ENCODE measurements at regions not wholly inside any gene's neighbourhood (a gene's known extent, or its start where the extent isn't known, plus 50 kb on each side); places are given as distances from the start of the nearest gene placed in this dataset.

DNA sequence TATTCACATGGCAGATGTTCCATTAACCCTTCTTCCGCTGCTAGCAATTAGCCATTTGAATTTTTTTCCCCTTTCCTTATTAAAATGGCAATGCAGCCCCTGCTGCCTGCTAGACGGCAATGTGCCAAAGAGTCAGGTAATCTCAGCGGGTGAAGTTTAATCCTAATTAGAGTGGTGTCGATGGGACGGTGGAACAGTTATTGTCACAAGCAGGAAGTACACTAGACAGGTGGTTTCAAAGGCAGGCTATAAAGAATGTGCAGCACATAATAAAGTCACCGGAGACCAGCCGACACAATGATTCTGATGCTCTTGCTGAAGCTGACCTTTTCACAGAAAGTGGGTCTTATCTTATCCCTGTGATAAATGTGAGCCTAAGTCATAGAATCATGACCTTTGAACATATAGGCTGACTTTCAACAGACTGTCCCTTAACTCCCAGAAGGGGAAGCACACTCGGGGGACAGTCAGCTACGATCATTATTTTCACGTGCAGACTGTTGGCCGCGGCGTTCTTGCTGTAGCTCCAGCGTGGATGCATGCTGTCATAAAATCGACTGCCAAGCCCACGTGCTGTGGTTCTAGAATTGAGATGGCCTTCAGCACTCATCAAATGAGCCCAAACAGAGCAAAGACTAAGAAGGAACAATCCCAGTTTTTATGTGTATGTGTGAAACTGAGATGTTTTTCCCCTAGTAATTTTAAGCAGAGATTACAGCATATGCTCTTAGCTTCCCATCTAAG is 926.2 kb upstream of the SOX11 start:
- Histone ChIP-seq H3K4me3 (no peak overlapping the region), H3K27me3 (ENCODE audit: low read depth) (no peaks in the 10 kb centered on the region), H3K27ac (replicated peaks) (no peak overlapping the region), H3K36me3 (no peaks in the 10 kb centered on the region), H3K9me3 (replicated peaks) (no peaks in the 10 kb centered on the region), H3K4me1 (no peaks in the 10 kb centered on the region)
- TF ChIP-seq CTCF (IDR thresholded peaks at IDR 0.05; ENCODE audit: borderline replicate concordance): no peak
- intact Hi-C loops (cut with micrococcal nuclease): no loop called here
- no peak for DNase-seq

DNA sequence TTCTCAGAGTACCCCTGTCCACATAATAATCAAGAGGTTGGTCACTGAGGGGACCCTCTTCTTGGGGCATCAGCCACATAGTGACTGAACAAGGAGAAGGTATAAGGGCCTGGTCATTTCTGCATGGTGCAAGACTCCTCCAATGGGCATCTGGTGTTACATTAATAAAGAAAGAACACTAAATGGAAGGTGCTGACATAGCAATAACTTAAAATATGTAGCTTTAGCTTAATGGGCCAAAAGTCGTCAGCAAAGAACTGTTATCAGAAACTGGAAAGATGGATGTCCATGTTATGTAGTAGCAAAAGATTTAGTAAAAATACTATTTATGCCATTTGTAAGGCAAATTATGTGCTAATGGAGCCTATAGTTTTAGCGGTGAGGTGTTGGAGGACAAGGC is 916.5 kb upstream of the SOX11 start:
- Histone ChIP-seq H3K4me3 (no peak overlapping the region), H3K9me3 (replicated peaks) (peaks cover 7% of the 10 kb centered on the region), H3K27me3 (ENCODE audit: low read depth) (no peaks in the 10 kb centered on the region), H3K36me3 (no peaks in the 10 kb centered on the region), H3K4me1 (no peaks in the 10 kb centered on the region), H3K27ac (replicated peaks) (no peak overlapping the region)
- no peak for DNase-seq
- TF ChIP-seq CTCF (IDR thresholded peaks at IDR 0.05; ENCODE audit: borderline replicate concordance): no peak
- intact Hi-C loops (cut with micrococcal nuclease): no loop called here

DNA sequence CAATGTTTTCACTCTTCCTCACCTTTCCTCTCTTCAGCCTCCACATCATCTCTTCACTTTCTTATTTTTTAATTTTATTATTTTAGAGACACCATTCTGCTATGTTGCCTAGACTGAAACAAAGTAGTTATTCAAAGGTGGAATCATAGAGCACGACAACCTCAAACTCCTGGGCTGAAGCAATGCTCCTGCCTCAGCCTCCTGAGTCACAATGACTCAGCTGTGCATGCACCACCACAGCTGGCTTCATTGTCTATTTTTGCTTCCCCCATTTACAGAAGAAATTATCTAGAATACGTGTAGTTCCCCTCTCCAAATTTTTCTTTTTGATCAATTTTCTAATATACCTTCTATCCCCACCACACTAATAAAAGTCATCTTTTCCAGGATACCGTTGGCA is 911.5 kb upstream of the SOX11 start:
- no peaks in the 10 kb centered on the region for H3K36me3 ChIP-seq
- no peaks in the 10 kb centered on the region for H3K27me3 ChIP-seq (ENCODE audit: low read depth)
- intact Hi-C loops (cut with micrococcal nuclease): no loop called here
- H3K9me3 ChIP-seq (replicated peaks): peaks cover 19% of the 10 kb centered on the region
- TF ChIP-seq CTCF (IDR thresholded peaks at IDR 0.05; ENCODE audit: borderline replicate concordance): no peak
- H3K27ac ChIP-seq (replicated peaks): no peak overlapping the region
- H3K4me3 ChIP-seq: no peak overlapping the region
- DNase-seq: no peak
- H3K4me1 ChIP-seq: no peaks in the 10 kb centered on the region

GRCh38 chr2:4782647-4783046 is 909.5 kb upstream of the SOX11 start:
- Histone ChIP-seq H3K9me3 (replicated peaks) (peaks cover 31% of the 10 kb centered on the region), H3K27me3 (ENCODE audit: low read depth) (no peaks in the 10 kb centered on the region), H3K36me3 (no peaks in the 10 kb centered on the region), H3K4me1 (no peaks in the 10 kb centered on the region), H3K4me3 (no peak overlapping the region), H3K27ac (replicated peaks) (no peak overlapping the region)
- no peak for TF ChIP-seq CTCF (IDR thresholded peaks at IDR 0.05; ENCODE audit: borderline replicate concordance)
- no peak for DNase-seq
- intact Hi-C loops (cut with micrococcal nuclease): no loop called here

DNA sequence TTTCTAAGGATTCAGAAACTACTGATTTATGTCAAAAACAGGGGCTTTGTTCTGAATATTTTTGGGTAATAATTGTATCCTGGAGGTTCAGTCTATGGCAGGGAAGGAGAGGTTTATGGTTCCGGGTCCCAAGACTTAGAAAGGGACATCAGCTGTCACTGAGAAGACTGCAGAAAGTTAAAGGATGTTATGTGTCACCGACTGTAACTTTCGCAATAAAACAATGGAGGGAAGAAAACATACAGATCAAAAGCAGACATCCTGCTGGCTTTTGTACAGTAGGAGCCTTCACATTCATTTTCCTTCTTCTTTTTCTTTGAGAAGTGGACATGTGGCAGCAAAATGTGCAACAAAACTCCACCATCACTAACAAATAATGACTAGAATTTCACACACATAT is 900.7 kb upstream of the SOX11 start:
- intact Hi-C loops (cut with micrococcal nuclease): no loop called here

More for the DNA sequence above, 900.7 kb upstream of the SOX11 start:
- Histone ChIP-seq H3K27me3 (ENCODE audit: low read depth) (no peaks in the 10 kb centered on the region), H3K36me3 (no peaks in the 10 kb centered on the region), H3K4me1 (no peaks in the 10 kb centered on the region), H3K4me3 (no peak overlapping the region), H3K27ac (replicated peaks) (no peak overlapping the region), H3K9me3 (replicated peaks) (peaks cover 43% of the 10 kb centered on the region)
- TF ChIP-seq CTCF (IDR thresholded peaks at IDR 0.05; ENCODE audit: borderline replicate concordance): no peak
- no peak for DNase-seq

Measured in left ventricle myocardium inferior (tissue), 1 donor.